Chondrocyte (in vitro differentiated cells): ENCODE measurements at regions not wholly inside any gene's neighbourhood (a gene's known extent, or its start where the extent isn't known, plus 50 kb on each side); places are given as distances from the start of the nearest gene placed in this dataset.
"Not testable (repeated sequence)": the region's sequence is repeated elsewhere in the genome, so short reads cannot be mapped to it uniquely, and the experiment has no call there.

Source experiments
- DNase-seq: peaks from one replicate; pipeline ENCODE4 v3.0.0; 2021; ENCODE audit warnings: mixed read lengths, low spot score
- H3K27ac Mint-ChIP-seq: one replicate; pipeline ENCODE4 v1.8.0; 2021; ENCODE audit warnings: mild to moderate bottlenecking, moderate library complexity, mixed read lengths; ENCODE audit not compliant: unreplicated experiment
- H3K27me3 Mint-ChIP-seq: 2 replicates; pipeline ENCODE4 v1.8.0; 2021; ENCODE audit warnings: low read depth, mixed read lengths
- H3K36me3 Mint-ChIP-seq: 2 replicates; pipeline ENCODE4 v1.8.0; 2021; ENCODE audit warnings: low read depth, mixed read lengths
- H3K4me1 Mint-ChIP-seq: 2 replicates; pipeline ENCODE4 v1.8.0; 2021; ENCODE audit warnings: low read depth, mild to moderate bottlenecking, mixed read lengths
- H3K4me3 Mint-ChIP-seq: one replicate; pipeline ENCODE4 v1.8.0; 2021; ENCODE audit warnings: mild to moderate bottlenecking, moderate library complexity, mixed read lengths; ENCODE audit not compliant: unreplicated experiment
- H3K9me3 Mint-ChIP-seq: 2 replicates; pipeline ENCODE4 v1.8.0; 2021; ENCODE audit warnings: low read depth, mixed read lengths
- TF ChIP-seq, protein P1 (sequence below): fragments of 200-600 bp; sonication (generic); IDR thresholded peaks from 2 replicates; pipeline ENCODE4 v1.5.0; 2021; ENCODE audit warnings: antibody characterized with exemption, mild to moderate bottlenecking, moderate library complexity

DNA sequence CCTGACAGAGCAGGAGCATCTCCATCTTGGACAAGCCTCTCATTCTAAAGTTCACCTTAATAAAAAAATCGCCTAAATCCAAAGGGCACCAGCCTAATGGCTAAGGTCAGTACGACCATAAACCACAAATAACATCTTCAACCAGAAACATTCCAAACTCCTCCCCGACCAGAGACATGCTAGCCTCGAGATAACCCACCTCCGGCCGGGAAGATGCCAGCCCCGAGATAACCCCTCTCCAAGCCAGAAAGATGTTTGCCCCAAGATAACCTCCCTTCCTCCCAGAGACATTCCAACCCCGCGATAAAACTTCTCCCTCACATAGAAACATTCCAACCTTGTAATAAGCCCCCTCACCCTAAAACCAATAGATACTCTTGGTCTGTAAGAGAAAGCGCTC lies 86.8 kb upstream of the PKP2 start:
- Mint-ChIP-seq H3K27me3 (peaks cover 5% of the 10 kb centered on the region), H3K4me3 (no peak overlapping the region), H3K9me3 (no peaks in the 10 kb centered on the region), H3K4me1 (no peaks in the 10 kb centered on the region), H3K36me3 (no peaks in the 10 kb centered on the region), H3K27ac (no peak overlapping the region)
- DNase-seq = no peak
- TF ChIP-seq, protein P1, sequence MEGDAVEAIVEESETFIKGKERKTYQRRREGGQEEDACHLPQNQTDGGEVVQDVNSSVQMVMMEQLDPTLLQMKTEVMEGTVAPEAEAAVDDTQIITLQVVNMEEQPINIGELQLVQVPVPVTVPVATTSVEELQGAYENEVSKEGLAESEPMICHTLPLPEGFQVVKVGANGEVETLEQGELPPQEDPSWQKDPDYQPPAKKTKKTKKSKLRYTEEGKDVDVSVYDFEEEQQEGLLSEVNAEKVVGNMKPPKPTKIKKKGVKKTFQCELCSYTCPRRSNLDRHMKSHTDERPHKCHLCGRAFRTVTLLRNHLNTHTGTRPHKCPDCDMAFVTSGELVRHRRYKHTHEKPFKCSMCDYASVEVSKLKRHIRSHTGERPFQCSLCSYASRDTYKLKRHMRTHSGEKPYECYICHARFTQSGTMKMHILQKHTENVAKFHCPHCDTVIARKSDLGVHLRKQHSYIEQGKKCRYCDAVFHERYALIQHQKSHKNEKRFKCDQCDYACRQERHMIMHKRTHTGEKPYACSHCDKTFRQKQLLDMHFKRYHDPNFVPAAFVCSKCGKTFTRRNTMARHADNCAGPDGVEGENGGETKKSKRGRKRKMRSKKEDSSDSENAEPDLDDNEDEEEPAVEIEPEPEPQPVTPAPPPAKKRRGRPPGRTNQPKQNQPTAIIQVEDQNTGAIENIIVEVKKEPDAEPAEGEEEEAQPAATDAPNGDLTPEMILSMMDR = no peak

DNA sequence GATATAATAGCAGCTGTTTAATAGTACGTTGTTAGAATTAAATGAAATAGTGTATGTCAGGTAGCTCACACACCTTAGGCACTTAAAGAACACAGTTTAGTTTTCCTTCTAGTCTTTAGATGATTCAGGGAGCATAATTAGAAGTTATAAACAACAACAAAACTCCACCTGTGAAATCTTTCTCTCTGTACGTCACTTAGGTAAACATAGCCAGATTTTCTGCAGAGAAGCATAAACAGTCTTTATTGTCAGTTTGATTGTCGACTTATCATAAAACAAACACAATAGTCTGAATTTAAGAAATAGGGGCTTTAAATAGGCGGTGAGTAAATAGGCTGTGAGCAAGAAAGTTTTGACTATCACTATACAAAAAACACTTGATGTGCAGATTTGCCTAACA lies 84.6 kb upstream of the PKP2 start:
- Mint-ChIP-seq H3K4me3 (no peak overlapping the region), H3K4me1 (no peaks in the 10 kb centered on the region), H3K9me3 (no peaks in the 10 kb centered on the region), H3K27ac (no peak overlapping the region), H3K36me3 (no peaks in the 10 kb centered on the region), H3K27me3 (peaks cover 8% of the 10 kb centered on the region)
- TF ChIP-seq, protein P1 = no peak
- no peak for DNase-seq

DNA sequence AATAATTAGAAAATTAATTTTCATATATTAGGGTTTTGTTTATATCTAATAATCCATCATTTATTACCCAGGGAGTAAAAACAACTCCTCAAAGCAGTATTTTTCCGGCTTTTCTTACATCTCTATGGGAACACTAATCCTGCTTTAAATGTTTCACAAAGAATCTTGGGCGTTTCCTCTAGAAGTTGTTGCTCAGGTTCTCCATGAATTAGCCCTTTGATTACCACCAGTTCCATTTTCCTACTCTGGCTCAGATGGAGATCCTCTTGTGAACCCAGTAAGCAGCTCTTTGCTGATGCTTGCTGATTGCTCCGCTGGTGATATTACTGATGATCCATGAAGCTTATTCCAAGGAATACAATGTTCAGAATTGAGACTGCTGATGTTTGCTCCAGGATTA lies 78.5 kb upstream of the PKP2 start:
- H3K4me1 Mint-ChIP-seq = no peaks in the 10 kb centered on the region
- no peaks in the 10 kb centered on the region for H3K9me3 Mint-ChIP-seq

DNA sequence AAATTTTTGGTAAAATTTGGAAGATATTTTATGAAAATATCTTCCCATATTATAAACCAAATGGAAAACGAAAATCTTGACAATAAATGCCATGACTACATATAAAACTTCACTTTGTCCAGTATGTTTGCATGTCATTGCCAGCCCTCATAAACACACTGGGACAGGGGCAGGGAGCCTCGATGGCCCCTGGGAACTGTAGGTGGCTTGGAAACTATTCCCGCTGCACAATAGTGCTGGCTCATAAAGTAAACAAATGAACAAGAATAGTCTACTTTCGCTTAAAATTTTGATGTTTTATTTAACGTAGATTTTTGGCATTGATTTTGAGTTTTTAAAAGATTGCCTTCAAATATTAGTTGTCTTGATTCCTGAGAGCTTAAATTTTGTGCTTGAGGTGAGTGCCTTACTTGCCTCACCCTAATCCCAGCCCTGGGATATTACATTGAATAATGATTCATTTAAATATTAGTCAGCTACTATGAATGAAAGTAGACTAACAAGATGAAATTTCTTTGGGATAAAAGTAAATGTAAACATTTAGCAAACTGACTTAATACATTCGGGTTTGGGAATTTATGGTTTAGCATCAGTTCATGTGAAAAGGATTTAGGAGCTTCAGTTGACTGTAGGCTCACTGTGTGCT lies 74.0 kb upstream of the PKP2 start:
- H3K4me1 Mint-ChIP-seq = no peaks in the 10 kb centered on the region
- no peak overlapping the region for H3K4me3 Mint-ChIP-seq
- TF ChIP-seq, protein P1 = no peak
- no peaks in the 10 kb centered on the region for H3K9me3 Mint-ChIP-seq
- H3K27ac Mint-ChIP-seq = no peak overlapping the region
- no peaks in the 10 kb centered on the region for H3K36me3 Mint-ChIP-seq
- peaks cover 8% of the 10 kb centered on the region for H3K27me3 Mint-ChIP-seq
- DNase-seq = no peak

More for the DNA sequence above, 78.5 kb upstream of the PKP2 start:
- H3K36me3 Mint-ChIP-seq = no peaks in the 10 kb centered on the region
- no peak for DNase-seq
- no peak overlapping the region for H3K27ac Mint-ChIP-seq
- TF ChIP-seq, protein P1 = no peak
- no peak overlapping the region for H3K4me3 Mint-ChIP-seq
- H3K27me3 Mint-ChIP-seq = peaks cover 6% of the 10 kb centered on the region

DNA sequence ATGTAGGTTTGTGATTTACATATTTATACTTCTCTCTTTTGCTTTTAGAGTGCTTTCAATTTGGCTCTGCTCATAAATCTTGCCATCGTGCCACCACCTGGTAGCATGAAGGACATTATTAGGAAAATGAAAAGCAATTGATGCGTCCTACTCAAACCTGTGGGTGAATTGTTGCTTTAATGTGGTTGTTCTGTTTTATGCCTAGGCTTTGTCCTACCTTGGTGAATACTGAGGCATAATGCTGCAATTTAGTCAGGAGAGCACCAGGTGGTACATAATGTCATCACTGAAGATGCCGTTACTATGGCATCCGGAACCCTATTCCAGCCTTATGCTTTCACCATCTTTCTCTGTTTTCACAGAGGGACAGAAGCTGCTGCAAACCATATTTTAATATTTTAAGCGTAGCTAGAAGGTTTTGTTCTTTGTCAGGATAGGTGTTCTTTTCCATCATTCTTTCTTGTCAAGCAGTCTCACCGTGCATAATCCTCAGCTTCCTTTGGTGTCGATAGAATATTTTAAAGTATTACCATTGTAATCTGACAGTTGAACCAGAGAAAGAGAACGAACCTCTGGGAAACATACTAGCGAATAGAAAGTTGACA lies 68.5 kb upstream of the PKP2 start:
- TF ChIP-seq, protein P1 = no peak
- Mint-ChIP-seq H3K36me3 (no peaks in the 10 kb centered on the region), H3K27me3 (peaks cover 6% of the 10 kb centered on the region), H3K27ac (no peak overlapping the region), H3K9me3 (peaks cover 6% of the 10 kb centered on the region), H3K4me1 (no peaks in the 10 kb centered on the region), H3K4me3 (no peak overlapping the region)
- DNase-seq = no peak

DNA sequence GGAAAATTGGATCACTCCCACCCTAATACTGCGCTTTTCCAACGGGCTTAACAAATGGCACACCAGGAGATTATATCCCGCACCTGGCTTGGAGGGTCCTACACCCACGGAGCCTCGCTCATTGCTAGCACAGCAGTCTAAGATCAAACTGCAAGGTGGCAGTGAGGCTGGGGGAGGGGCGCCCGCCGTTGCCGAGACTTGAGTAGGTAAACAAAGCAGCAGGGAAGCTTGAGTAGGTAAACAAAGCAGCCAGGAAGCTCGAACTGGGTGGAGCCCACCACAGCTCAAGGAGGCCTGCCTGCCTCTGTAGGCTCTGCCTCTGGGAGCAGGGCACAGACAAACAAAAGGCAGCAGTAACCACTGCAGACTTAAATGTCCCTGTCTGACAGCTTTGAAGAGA lies 59.8 kb upstream of the PKP2 start:
- not testable (repeated sequence) for H3K27ac Mint-ChIP-seq, H3K27me3 Mint-ChIP-seq, H3K36me3 Mint-ChIP-seq, H3K4me3 Mint-ChIP-seq, DNase-seq, H3K9me3 Mint-ChIP-seq, H3K4me1 Mint-ChIP-seq
